ENCODE measurements at regions not wholly inside any gene's neighbourhood (a gene's known extent, or its start where the extent isn't known, plus 50 kb on each side); places are given as distances from the start of the nearest gene placed in this dataset.

DNA sequence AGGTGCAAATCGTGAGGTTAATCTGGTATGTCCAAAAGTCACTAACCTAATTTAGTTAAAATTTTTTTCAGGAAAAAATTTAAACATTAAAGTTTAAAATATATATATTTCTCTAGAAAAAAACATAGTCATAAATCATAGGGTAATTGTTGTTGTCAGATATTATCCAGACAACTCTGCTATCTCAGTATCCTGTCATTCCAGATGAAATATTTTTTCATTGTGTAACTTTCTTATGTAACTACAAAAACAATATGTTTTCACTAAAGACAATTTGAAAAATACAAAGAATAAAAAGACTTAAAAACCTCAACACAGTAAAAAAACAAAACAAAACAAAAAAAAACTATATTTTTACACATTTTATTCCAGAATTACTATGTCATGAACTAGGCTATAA, 57.6 kb downstream of the TENT5A start:
- DNase-seq, result no peak

GRCh38 chr6:81694207-81694606, 58.3 kb downstream of the TENT5A start:
- DNase-seq, result no peak

DNA sequence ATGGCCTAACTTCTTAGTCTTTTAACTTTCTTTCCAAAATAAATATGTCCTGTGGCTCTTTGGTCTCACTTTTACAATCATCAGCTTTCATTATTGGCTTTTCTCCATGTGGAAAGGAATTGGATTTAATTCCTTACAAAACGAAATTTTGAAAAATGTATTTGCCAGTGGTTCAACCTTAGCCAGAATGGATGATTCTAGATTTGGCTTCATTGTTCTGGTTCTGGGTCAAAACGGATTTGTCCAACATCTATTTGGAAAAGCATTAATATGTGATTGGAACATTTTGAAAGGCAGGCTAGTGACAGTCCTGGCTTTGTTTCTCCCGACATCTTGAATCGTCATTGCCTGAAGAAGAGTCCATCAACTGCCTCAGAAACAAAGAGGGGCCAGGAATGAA, 59.2 kb downstream of the TENT5A start:
- no peak for DNase-seq

DNA sequence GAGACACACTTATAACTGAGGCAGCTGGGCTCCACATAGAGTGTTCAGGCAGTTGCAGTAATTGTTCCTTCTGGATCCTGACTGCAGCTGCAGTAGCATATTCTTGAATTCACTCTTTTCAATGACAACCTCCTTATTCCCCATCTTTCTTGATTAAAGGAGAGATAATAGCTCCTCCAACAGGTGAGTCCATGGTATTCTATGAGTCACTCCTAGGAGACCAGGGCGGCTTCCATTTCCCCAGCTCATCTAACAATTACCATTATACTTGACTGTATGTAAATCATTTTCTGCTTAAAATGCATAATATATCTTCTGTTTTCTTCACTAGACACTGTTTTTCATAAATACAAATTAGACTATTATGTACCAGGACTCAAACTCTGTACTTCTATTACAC, 62.4 kb downstream of the TENT5A start:
- no peak for DNase-seq

- no peak for DNase-seq
Measured at GRCh38 chr6:81689580-81689979, 62.9 kb downstream of the TENT5A start.

GRCh38 chr6:81683912-81684311, 68.6 kb downstream of the TENT5A start:
- no peak for DNase-seq

DNA sequence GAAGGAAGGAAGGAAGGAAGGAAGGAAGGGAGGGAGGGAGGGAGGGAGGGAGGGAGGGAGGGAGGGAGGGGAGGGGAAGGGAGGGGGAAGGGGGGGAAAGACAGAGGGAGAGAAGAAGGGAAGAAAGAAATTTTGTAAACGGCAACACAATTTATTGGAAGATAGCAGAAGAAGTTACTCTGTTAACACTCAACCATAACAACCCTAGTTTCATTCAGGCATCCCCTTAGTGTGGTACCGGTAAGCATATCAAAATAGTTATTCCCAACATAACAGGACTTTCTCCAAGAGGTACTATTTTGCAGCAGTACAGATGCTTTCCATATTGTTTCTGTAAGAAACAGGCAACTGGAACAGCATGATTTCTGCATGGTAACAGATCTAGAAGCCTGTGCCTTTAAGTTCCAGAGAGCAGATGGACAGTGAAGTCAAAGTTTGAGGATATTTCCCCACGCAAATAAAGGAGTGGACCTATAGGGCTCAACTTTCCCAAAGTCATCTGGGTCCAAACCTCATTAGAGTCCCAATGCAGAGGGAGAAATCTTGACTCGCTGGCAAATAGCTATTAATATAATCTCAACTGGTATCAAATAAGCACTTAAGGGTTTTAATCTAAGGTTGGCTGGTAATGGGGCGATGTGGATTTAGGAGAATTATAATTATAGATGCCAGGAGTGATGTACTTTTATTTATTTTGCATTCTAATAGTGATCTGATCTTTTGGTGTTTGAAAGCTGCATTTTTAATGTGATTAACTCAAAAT, 69.4 kb downstream of the TENT5A start:
- no peak for DNase-seq

DNA sequence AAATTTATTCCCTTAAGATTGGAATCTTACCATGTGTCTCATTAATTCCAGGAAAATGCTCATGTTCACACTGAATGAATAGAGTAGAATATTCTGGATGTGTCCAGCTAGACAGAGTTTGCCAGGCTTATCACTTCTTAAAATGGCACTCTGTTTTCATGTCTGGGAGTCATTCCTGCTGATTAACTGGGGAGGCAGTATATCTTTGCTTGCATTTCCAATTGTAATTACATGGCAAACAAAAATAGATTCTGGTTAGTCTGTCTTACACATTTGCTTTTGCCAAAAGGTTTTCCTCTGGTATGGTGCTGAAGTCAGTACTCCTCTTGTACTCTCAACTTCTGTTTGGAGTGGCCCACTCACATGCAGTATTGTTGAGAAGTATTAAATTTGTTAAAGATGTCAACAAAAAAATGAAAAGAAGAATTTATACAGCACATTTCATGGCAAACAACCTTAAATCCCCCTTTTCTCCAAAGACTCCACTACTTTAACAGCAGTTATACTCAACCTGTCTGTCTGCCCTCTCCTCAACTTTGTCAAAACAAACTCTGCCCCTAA, 70.2 kb downstream of the TENT5A start:
- DNase-seq, result no peak

DNA sequence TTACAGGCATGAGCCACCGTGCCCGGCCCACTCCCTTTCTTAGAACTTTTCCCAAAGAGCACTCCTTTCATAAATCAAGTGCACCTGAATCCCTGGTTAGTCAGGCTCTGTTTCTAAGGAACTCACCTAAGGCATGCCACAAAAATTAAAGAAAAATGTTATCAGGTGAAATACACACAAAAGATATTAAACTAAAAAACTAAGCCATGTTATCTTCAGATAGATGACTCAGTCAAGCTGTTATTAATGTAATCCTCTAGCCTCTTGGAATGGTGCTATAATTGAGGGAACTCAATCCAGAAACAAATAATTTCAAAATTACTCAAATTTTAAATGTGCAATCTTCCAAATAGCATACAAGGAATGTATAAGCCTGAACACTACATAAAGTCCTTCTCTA, 83.0 kb downstream of the TENT5A start:
- DNase-seq, result no peak

DNA sequence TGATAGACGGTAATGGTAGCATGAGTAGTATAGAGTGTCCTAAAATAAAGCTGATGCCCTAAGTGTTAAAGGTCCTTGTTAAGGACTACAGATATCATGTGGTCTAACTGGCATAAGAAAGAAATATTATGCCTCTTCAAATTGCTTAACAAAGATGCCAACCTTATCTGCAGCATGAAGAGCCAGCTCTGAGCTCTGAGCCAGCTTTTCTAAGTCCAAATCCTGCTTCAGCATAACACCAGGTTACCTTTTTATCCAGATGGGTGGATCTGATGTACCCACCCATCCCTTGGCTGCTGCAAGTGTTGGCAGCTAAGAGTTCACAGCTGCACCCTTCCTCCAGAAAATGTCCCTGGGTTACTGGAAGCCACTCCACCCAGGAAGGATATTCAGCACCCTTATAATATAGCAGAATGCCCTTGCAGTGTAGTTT, 83.8 kb downstream of the TENT5A start:
- DNase-seq, result no peak

- no peak for DNase-seq
Measured at GRCh38 chr6:81666481-81666880, 86.0 kb downstream of the TENT5A start.

DNA sequence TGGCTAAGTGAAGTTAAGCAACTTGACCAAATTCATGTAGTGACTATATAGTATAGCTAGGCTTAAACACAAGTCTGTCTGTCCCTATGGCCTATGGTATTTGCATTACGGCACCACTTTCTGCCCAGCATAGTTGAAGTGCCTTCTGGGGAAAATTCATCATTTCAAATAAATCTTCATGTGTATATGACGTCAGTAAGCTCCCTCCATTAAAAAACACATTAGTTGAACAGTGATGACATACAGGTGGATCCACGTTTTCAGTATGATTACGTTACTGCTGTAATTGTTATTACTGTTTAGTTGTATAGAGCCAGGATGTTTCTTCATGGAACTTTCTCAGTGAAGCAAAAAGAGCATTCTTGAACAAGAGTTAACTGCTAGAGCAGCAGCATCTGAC, 96.2 kb downstream of the TENT5A start:
- no peak for DNase-seq

DNA sequence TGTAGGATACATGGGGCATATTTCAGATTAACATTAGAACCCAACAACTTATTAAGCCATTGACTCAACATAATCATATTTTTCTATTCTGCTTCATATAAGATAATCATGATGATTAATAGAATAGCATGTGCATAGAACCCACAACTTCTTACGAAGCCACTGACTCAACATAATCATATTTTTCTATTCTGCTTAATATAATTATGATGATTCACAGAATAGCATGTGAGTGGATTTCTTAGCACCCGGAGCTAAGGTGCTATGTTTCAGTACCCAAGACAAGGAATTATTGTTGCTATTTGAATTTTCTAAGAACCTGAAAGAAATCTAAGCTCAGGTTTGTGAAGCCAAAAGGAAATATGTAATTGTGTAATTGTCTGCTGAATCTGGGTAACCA, 96.8 kb downstream of the TENT5A start:
- no peak for DNase-seq

DNA sequence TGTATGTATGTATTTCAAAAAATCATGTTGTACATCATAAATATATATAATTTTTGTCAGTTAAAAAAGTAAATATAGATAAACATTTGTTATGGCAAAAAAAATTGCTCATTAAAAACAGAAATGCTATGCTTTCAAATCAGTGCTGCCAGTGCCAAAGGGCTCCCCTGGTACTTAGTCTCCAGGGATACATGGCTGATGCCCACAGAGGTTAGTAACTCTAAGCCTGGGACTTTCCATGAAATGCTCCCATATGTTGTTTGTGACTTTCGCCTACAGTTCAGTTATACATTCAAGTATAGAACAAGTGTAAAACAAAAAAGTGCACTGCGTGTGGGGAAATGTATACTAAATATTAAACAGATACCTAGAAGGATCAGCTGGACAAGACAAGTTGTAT, 104.0 kb downstream of the TENT5A start:
- no peak for DNase-seq

GRCh38 chr6:81643156-81643555, 109.3 kb downstream of the TENT5A start:
- DNase-seq, result no peak

- no peak for DNase-seq
Measured at GRCh38 chr6:81640891-81641290, 111.6 kb downstream of the TENT5A start.

DNA sequence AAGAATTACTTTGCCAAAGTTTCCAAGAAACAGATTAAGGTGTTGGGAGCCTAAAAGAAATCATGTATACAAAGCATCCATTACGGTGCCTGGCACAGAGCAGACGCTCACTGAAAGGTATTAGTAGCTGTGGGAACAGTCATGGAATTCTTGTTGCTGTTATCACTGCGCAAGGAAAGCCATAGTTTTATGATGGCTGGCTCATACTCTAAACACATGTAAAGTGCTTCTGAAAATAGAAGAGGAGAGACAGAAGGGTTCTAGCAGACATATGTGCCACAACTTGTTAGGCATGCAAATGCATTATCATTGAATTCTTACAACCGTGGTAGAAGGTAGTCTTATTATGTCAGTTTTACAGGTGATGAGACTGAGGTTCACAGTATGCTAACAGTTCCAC, 112.4 kb downstream of the TENT5A start:
- DNase-seq, result no peak

- no peak for DNase-seq
Measured at GRCh38 chr6:81638366-81638765, 114.1 kb downstream of the TENT5A start.

DNA sequence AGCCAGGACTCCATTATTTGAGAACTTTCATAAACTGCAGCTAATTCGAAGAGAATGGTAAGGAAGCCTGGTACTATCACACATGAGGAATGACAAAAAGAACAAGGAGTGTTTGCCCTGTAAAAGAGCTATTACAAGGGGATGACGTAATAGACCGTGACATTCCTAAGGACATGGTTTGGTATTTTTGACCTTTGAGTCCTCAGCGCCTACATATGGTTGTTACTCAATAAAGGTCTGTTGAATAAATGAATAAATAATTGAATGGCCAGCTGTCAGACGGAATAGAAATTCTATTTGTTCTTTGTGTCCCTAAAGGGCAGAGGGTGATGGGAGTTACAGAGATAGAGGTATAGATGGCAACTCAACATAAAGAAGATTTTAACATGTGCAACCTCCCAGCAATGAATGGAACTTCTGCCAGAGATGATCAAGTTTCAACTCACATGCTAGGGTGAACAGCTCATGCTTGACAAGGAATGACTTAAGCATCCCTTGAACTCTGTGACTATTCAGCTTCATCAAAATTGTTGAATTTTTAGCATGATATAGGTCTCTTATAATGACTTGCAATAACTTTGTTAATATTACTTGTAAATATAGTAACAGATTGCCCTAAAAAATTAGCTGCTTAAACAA, 115.4 kb downstream of the TENT5A start:
- DNase-seq, result no peak

- no peak for DNase-seq
Measured at GRCh38 chr6:81634155-81634880, 118.2 kb downstream of the TENT5A start.

DNA sequence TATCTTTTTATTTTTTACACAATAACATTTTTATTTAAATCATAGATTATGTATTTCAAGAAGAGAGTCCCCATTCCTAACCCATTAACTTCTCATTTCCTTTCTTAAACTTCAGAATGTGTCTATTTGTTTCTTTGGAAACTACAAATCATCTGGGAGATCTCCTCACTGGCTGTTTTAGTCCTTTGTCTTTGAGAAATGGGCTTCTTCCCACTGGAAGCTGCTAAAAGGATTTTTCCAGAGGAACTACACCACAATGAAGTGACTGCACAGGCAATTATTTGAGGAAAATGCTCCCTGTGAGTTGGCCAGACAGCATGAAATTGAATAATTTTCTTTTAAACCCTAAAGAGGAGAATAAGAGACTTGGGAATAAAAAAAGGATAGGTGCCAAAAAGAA, 119.1 kb downstream of the TENT5A start:
- DNase-seq, result no peak

DNA sequence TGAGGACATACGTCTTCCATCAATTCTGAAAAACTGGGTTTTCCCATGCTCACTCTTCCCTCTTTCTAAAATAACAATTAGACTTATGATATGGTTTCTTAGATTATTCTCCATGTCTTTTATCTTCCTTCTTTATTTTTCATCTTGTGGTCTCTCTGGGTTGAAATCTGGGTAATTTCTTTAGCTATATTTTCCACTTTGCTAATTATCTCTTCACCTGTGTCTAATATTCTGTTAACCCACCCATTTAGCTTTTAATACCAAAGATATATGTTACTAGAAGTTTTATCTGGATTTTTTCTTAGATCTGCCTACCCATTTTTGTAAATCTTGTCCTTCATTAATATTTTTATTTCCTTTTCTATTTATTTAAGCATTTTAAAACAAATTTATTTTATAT, 121.8 kb downstream of the TENT5A start:
- no peak for DNase-seq

DNA sequence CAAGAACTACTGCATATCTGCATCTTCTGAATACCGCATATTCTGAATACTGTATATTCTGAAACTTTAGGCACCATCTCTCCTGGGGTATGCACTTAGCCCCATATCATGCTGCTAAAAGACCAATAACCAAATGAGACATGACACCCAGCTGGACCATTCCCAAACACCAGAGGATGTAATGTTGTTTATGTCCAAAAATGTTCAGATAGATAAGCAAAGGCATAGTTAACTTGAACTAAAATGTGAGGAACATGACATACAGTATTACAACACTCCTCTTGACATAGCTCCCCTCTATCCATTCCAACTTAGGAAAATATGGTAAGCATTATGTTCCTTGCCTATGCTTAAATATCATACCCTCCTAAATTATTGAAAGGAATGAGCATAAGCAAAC, 127.3 kb downstream of the TENT5A start:
- DNase-seq, result no peak

DNA sequence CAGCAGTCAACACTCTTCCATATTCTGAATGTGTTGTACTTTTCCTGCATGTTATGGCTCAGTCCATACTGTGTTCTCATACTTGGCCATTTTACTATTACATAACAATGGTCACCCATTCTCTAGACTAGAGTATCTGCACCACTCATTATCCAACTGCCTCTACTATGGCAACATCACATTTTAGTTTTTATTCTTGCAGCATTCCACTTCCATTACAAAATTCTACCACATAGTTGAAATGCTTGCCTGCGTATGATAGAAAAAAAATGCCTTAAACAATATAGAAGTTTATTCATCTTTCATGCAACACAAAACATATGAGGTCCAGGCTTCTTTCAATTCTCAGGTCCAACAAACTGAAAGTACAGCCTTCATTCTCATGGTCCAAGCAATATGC, 128.0 kb downstream of the TENT5A start:
- DNase-seq, result no peak

Data from activated CD4-positive, alpha-beta T cell treated with anti-CD3 and anti-CD28 coated beads, Interleukin-10, Interleukin-2, amounts not matched to agents 100 ng/mL and 50 ng/mL, durations not matched to agents 16 hours and 8 hours (primary cell).